ENCODE measurements at regions not wholly inside any gene's neighbourhood (a gene's known extent, or its start where the extent isn't known, plus 50 kb on each side); places are given as distances from the start of the nearest gene placed in this dataset.

DNA sequence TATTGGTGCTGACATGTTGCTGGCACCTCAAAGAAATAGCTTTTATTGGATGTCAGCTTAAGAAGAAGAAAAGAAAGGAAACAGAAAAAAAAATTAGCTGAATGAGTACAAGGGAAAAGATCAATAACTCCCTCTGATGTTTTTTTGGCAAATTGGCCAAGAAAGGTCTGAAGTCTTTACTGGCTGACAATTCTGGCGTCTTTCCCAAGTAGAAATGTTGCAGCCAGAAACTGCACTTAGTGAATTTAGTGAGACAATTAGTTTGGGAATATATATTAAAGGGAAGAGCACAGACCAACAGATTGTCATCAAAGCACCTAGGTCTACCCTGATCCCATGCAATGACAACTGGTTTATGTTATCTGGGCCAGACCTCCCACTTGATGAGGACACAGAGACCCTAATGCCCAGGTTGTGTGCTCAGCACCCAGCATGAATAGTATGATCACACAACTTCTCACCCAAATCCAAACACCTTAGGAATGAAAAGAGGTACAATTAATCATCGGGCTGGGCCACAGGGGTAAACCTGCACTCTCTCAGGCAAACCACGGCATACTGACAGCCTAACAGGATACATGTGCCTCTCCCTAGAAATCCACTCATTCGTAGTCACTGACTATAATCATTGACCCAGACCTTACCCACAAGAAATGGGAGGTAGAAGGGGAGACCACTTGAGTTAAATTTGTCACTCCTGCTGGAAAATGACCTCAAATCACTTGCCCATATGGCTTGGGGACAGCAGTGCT, 612.3 kb upstream of the ARID1B start:
- no peak for TF ChIP-seq ZFP3 (CRISPR knock-in tag; IDR thresholded peaks at IDR 0.05)
- TF ChIP-seq, protein P1, sequence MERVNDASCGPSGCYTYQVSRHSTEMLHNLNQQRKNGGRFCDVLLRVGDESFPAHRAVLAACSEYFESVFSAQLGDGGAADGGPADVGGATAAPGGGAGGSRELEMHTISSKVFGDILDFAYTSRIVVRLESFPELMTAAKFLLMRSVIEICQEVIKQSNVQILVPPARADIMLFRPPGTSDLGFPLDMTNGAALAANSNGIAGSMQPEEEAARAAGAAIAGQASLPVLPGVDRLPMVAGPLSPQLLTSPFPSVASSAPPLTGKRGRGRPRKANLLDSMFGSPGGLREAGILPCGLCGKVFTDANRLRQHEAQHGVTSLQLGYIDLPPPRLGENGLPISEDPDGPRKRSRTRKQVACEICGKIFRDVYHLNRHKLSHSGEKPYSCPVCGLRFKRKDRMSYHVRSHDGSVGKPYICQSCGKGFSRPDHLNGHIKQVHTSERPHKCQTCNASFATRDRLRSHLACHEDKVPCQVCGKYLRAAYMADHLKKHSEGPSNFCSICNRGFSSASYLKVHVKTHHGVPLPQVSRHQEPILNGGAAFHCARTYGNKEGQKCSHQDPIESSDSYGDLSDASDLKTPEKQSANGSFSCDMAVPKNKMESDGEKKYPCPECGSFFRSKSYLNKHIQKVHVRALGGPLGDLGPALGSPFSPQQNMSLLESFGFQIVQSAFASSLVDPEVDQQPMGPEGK (CRISPR knock-in tag; IDR thresholded peaks at IDR 0.05; ENCODE audit: borderline replicate concordance) = no peak
- TF ChIP-seq ARNTL (CRISPR knock-in tag; IDR thresholded peaks at IDR 0.05; ENCODE audit: borderline replicate concordance, low read depth) = no peak
- no peak for TF ChIP-seq BACH2 (CRISPR knock-in tag; IDR thresholded peaks at IDR 0.05; ENCODE audit: borderline replicate concordance)
- TF ChIP-seq, protein P2, sequence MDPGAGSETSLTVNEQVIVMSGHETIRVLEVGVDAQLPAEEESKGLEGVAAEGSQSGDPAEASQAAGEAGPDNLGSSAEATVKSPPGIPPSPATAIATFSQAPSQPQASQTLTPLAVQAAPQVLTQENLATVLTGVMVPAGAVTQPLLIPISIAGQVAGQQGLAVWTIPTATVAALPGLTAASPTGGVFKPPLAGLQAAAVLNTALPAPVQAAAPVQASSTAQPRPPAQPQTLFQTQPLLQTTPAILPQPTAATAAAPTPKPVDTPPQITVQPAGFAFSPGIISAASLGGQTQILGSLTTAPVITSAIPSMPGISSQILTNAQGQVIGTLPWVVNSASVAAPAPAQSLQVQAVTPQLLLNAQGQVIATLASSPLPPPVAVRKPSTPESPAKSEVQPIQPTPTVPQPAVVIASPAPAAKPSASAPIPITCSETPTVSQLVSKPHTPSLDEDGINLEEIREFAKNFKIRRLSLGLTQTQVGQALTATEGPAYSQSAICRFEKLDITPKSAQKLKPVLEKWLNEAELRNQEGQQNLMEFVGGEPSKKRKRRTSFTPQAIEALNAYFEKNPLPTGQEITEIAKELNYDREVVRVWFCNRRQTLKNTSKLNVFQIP (CRISPR knock-in tag; IDR thresholded peaks at IDR 0.05; ENCODE audit: borderline replicate concordance, low read depth) = no peak
- no peak for TF ChIP-seq ZC3H10 (CRISPR knock-in tag; IDR thresholded peaks at IDR 0.05)
- TF ChIP-seq, protein P3, sequence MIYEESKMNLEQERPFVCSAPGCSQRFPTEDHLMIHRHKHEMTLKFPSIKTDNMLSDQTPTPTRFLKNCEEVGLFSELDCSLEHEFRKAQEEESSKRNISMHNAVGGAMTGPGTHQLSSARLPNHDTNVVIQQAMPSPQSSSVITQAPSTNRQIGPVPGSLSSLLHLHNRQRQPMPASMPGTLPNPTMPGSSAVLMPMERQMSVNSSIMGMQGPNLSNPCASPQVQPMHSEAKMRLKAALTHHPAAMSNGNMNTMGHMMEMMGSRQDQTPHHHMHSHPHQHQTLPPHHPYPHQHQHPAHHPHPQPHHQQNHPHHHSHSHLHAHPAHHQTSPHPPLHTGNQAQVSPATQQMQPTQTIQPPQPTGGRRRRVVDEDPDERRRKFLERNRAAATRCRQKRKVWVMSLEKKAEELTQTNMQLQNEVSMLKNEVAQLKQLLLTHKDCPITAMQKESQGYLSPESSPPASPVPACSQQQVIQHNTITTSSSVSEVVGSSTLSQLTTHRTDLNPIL (CRISPR knock-in tag; IDR thresholded peaks at IDR 0.05; ENCODE audit: low read depth) = no peak
- no peak for TF ChIP-seq CSDC2 (CRISPR knock-in tag; IDR thresholded peaks at IDR 0.05)
- no peak for TF ChIP-seq PPARA (CRISPR knock-in tag; IDR thresholded peaks at IDR 0.05; ENCODE audit: borderline replicate concordance)
- no peak for TF ChIP-seq ZNF565 (CRISPR knock-in tag; conservative IDR thresholded peaks at IDR 0.05; ENCODE audit: low read depth)
- TF ChIP-seq RARB (CRISPR knock-in tag; IDR thresholded peaks at IDR 0.05) = no peak
- no peak for TF ChIP-seq GLIS3 (CRISPR knock-in tag; IDR thresholded peaks at IDR 0.05)
- TF ChIP-seq TOX (CRISPR knock-in tag; IDR thresholded peaks at IDR 0.05; ENCODE audit: borderline replicate concordance) = no peak
- no peak for ATAC-seq

DNA sequence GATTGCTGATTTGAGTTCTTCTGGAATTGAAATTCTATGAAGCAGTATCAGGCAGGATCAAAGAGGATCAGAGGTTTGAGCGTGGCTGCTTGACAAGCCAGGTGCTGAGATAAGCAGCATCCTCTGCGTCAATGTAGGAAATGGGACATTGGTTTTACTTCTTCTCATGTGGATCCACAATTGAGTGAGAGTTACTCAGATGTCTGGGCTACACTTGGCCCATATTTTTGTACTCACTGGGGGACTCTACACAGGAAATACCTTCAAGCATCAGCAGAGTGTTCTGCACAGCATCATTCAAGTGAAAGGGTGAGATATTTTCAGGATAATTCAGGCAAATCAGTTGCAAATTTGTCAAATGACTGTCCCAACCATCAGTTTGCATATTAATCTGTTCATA, 613.9 kb upstream of the ARID1B start:
- no peak for TF ChIP-seq ISL1 (CRISPR knock-in tag; IDR thresholded peaks at IDR 0.05)
- TF ChIP-seq GLIS3 (CRISPR knock-in tag; IDR thresholded peaks at IDR 0.05) = no peak
- TF ChIP-seq RARB (CRISPR knock-in tag; IDR thresholded peaks at IDR 0.05) = no peak
- no peak for TF ChIP-seq ARNTL (CRISPR knock-in tag; IDR thresholded peaks at IDR 0.05; ENCODE audit: borderline replicate concordance, low read depth)
- no peak for TF ChIP-seq ZNF565 (CRISPR knock-in tag; conservative IDR thresholded peaks at IDR 0.05; ENCODE audit: low read depth)
- TF ChIP-seq SNAI2 (CRISPR knock-in tag; IDR thresholded peaks at IDR 0.05) = no peak
- no peak for TF ChIP-seq ZC3H10 (CRISPR knock-in tag; IDR thresholded peaks at IDR 0.05)
- TF ChIP-seq, protein P4, sequence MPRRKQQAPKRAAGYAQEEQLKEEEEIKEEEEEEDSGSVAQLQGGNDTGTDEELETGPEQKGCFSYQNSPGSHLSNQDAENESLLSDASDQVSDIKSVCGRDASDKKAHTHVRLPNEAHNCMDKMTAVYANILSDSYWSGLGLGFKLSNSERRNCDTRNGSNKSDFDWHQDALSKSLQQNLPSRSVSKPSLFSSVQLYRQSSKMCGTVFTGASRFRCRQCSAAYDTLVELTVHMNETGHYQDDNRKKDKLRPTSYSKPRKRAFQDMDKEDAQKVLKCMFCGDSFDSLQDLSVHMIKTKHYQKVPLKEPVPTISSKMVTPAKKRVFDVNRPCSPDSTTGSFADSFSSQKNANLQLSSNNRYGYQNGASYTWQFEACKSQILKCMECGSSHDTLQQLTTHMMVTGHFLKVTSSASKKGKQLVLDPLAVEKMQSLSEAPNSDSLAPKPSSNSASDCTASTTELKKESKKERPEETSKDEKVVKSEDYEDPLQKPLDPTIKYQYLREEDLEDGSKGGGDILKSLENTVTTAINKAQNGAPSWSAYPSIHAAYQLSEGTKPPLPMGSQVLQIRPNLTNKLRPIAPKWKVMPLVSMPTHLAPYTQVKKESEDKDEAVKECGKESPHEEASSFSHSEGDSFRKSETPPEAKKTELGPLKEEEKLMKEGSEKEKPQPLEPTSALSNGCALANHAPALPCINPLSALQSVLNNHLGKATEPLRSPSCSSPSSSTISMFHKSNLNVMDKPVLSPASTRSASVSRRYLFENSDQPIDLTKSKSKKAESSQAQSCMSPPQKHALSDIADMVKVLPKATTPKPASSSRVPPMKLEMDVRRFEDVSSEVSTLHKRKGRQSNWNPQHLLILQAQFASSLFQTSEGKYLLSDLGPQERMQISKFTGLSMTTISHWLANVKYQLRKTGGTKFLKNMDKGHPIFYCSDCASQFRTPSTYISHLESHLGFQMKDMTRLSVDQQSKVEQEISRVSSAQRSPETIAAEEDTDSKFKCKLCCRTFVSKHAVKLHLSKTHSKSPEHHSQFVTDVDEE (CRISPR knock-in tag; IDR thresholded peaks at IDR 0.05) = no peak
- TF ChIP-seq ZNF8 (CRISPR knock-in tag; IDR thresholded peaks at IDR 0.05) = no peak
- TF ChIP-seq, protein P2 (CRISPR knock-in tag; IDR thresholded peaks at IDR 0.05; ENCODE audit: borderline replicate concordance, low read depth) = no peak
- no peak for TF ChIP-seq OSR1 (CRISPR knock-in tag; IDR thresholded peaks at IDR 0.05)
- TF ChIP-seq, protein P3 (CRISPR knock-in tag; IDR thresholded peaks at IDR 0.05; ENCODE audit: low read depth) = no peak
- no peak for TF ChIP-seq TOX (CRISPR knock-in tag; IDR thresholded peaks at IDR 0.05; ENCODE audit: borderline replicate concordance)
- no peak for TF ChIP-seq TCF4 (CRISPR knock-in tag; IDR thresholded peaks at IDR 0.05; ENCODE audit: borderline replicate concordance)
- TF ChIP-seq, protein P5, sequence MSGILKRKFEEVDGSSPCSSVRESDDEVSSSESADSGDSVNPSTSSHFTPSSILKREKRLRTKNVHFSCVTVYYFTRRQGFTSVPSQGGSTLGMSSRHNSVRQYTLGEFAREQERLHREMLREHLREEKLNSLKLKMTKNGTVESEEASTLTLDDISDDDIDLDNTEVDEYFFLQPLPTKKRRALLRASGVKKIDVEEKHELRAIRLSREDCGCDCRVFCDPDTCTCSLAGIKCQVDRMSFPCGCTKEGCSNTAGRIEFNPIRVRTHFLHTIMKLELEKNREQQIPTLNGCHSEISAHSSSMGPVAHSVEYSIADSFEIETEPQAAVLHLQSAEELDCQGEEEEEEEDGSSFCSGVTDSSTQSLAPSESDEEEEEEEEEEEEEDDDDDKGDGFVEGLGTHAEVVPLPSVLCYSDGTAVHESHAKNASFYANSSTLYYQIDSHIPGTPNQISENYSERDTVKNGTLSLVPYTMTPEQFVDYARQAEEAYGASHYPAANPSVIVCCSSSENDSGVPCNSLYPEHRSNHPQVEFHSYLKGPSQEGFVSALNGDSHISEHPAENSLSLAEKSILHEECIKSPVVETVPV (CRISPR knock-in tag; IDR thresholded peaks at IDR 0.05) = no peak
- no peak for TF ChIP-seq BACH2 (CRISPR knock-in tag; IDR thresholded peaks at IDR 0.05; ENCODE audit: borderline replicate concordance)
- no peak for TF ChIP-seq PPARA (CRISPR knock-in tag; IDR thresholded peaks at IDR 0.05; ENCODE audit: borderline replicate concordance)
- no peak for TF ChIP-seq ZNF70 (CRISPR knock-in tag; IDR thresholded peaks at IDR 0.05)
- ATAC-seq = no peak
